ENCODE measurements at regions not wholly inside any gene's neighbourhood (a gene's known extent, or its start where the extent isn't known, plus 50 kb on each side); places are given as distances from the start of the nearest gene placed in this dataset.

GRCh38 chr5:15286650-15287049 lies 213.3 kb upstream of the FBXL7 start:
- intact Hi-C loops (cut with DNase I; ENCODE audit: low total_unique reads): no loop called here
- Histone ChIP-seq H3K9me3 (peaks cover 0 to 2% (median under 1%) of the 10 kb centered on the region in 4 donors), H3K4me1 (no peaks in the 10 kb centered on the region), H3K27me3 (no peaks in the 10 kb centered on the region), H3K4me3 (no peak overlapping the region), H3K27ac (no peak overlapping the region), H3K36me3 (no peaks in the 10 kb centered on the region)
- DNase-seq: peak in 1 of 2 donors; percentile 29
- WGBS, 5 donors: 3 to 18% (median 10%) methylated on average over 1 of the region's 1 CpG
- TF ChIP-seq CTCF (IDR thresholded peaks at IDR 0.05): no peak
- no peak for TF ChIP-seq EP300 (IDR thresholded peaks at IDR 0.05)
- no peak for TF ChIP-seq POLR2A (IDR thresholded peaks at IDR 0.05)
- no peak for TF ChIP-seq POLR2AphosphoS5 (IDR thresholded peaks at IDR 0.05)

DNA sequence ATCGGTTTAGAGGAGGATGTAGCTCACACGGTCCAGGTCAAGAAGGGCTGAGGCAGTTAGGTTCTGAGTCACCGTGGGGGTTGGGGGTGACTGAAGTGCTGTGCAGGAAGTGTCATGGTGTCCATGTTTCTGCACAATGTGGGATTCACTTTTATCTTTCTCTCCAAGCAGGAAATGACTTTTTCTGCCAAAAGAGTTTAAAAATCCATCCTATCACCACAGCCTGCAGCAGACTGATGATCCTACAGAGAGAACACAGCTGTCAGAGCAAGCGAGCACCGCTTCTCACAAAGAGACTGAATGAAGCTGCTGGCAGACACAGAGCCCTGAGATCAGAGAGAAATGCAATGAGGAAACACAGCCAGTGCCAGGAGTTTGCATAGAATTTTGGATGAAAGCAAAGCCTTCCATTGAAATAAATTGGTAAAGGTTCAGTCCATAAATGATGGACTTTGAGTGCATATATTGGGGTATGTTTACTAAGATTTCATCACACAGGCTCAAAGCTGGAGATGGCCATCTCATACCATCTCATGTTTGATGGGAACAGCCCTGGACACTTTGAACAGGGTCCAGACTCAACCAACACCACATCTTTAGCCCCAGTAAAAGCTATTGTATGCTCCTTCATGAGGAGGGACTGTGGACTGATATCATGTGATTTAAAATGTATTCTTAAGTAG lies 213.9 kb upstream of the FBXL7 start:
- H3K27ac ChIP-seq: no peak overlapping the region
- DNase-seq: peak in 1 of 2 donors; percentile 81
- intact Hi-C loops (cut with DNase I; ENCODE audit: low total_unique reads): no loop called here

GRCh38 chr5:15284706-15285105 lies 215.3 kb upstream of the FBXL7 start:
- no peaks in the 10 kb centered on the region for H3K36me3 ChIP-seq
- intact Hi-C loops (cut with DNase I; ENCODE audit: low total_unique reads): no loop called here
- H3K4me3 ChIP-seq: no peak overlapping the region
- TF ChIP-seq POLR2A (IDR thresholded peaks at IDR 0.05): no peak
- no peak for TF ChIP-seq CTCF (IDR thresholded peaks at IDR 0.05)
- no peak for TF ChIP-seq EP300 (IDR thresholded peaks at IDR 0.05)
- TF ChIP-seq POLR2AphosphoS5 (IDR thresholded peaks at IDR 0.05): no peak
- H3K9me3 ChIP-seq: peaks cover 0 to 4% (median 0%) of the 10 kb centered on the region in 4 donors
- H3K4me1 ChIP-seq: no peaks in the 10 kb centered on the region
- no peak overlapping the region for H3K27ac ChIP-seq
- no peak for DNase-seq
- H3K27me3 ChIP-seq: no peaks in the 10 kb centered on the region

More for the DNA sequence above, 213.9 kb upstream of the FBXL7 start:
- Histone ChIP-seq H3K4me1 (no peaks in the 10 kb centered on the region), H3K4me3 (no peak overlapping the region), H3K9me3 (peaks cover 0 to 1% (median 0%) of the 10 kb centered on the region in 4 donors), H3K36me3 (no peaks in the 10 kb centered on the region), H3K27me3 (no peaks in the 10 kb centered on the region)
- WGBS, 5 donors: 45 to 68% (median 60%) methylated on average over 5 of the region's 5 CpGs
- TF ChIP-seq POLR2AphosphoS5 (IDR thresholded peaks at IDR 0.05) (no peak), CTCF (IDR thresholded peaks at IDR 0.05) (no peak), EP300 (IDR thresholded peaks at IDR 0.05) (no peak), POLR2A (IDR thresholded peaks at IDR 0.05) (no peak)

GRCh38 chr5:15283076-15283475 lies 216.9 kb upstream of the FBXL7 start:
- no peaks in the 10 kb centered on the region for H3K27me3 ChIP-seq
- TF ChIP-seq POLR2A (IDR thresholded peaks at IDR 0.05): no peak
- TF ChIP-seq CTCF (IDR thresholded peaks at IDR 0.05): no peak
- no peak for TF ChIP-seq EP300 (IDR thresholded peaks at IDR 0.05)
- no peak for TF ChIP-seq POLR2AphosphoS5 (IDR thresholded peaks at IDR 0.05)
- intact Hi-C loops (cut with DNase I; ENCODE audit: low total_unique reads): no loop called here
- 46 to 63% (median 53%) methylated on average over 2 of the region's 2 CpGs for WGBS, 5 donors
- no peaks in the 10 kb centered on the region for H3K4me1 ChIP-seq
- DNase-seq: peak in 1 of 2 donors; percentile 63
- H3K4me3 ChIP-seq: no peak overlapping the region
- peaks cover 0 to 8% (median 4%) of the 10 kb centered on the region in 4 donors for H3K9me3 ChIP-seq
- no peaks in the 10 kb centered on the region for H3K36me3 ChIP-seq
- no peak overlapping the region for H3K27ac ChIP-seq
